ENCODE measurements at regions not wholly inside any gene's neighbourhood (a gene's known extent, or its start where the extent isn't known, plus 50 kb on each side); places are given as distances from the start of the nearest gene placed in this dataset.

- TF ChIP-seq EP300 (IDR thresholded peaks at IDR 0.05): no peak
- no peak for TF ChIP-seq POLR2AphosphoS5 (IDR thresholded peaks at IDR 0.05)
- no peak for TF ChIP-seq POLR2A (IDR thresholded peaks at IDR 0.05)
- TF ChIP-seq CTCF (IDR thresholded peaks at IDR 0.05): no peak
- H3K4me1 ChIP-seq: no peaks in the 10 kb centered on the region
- H3K4me3 ChIP-seq: no peak overlapping the region
- no peaks in the 10 kb centered on the region for H3K36me3 ChIP-seq
- no peak for DNase-seq (ENCODE audit: low spot score in 2 of 2)
- no peaks in the 10 kb centered on the region for H3K27me3 ChIP-seq
- no peak overlapping the region for H3K27ac ChIP-seq
- H3K9me3 ChIP-seq: no peaks in the 10 kb centered on the region
- WGBS: 66% methylated on average over 7 of the region's 7 CpGs
Measured at GRCh38 chr1:14292520-14292919, 306.0 kb upstream of the KAZN start.

GRCh38 chr1:14294006-14294405 lies 304.5 kb upstream of the KAZN start:
- no peaks in the 10 kb centered on the region for H3K36me3 ChIP-seq
- no peak for DNase-seq (ENCODE audit: low spot score in 2 of 2)
- H3K27me3 ChIP-seq: no peaks in the 10 kb centered on the region
- WGBS: 79% methylated on average over 5 of the region's 5 CpGs
- H3K9me3 ChIP-seq: no peaks in the 10 kb centered on the region
- no peaks in the 10 kb centered on the region for H3K4me1 ChIP-seq
- TF ChIP-seq CTCF (IDR thresholded peaks at IDR 0.05): no peak
- TF ChIP-seq POLR2A (IDR thresholded peaks at IDR 0.05): no peak
- no peak for TF ChIP-seq EP300 (IDR thresholded peaks at IDR 0.05)
- no peak for TF ChIP-seq POLR2AphosphoS5 (IDR thresholded peaks at IDR 0.05)
- H3K4me3 ChIP-seq: no peak overlapping the region
- no peak overlapping the region for H3K27ac ChIP-seq

- no peak for TF ChIP-seq POLR2AphosphoS5 (IDR thresholded peaks at IDR 0.05)
- TF ChIP-seq CTCF (IDR thresholded peaks at IDR 0.05): no peak
- TF ChIP-seq POLR2A (IDR thresholded peaks at IDR 0.05): no peak
- no peak for TF ChIP-seq EP300 (IDR thresholded peaks at IDR 0.05)
- Histone ChIP-seq H3K27me3 (no peaks in the 10 kb centered on the region), H3K9me3 (no peaks in the 10 kb centered on the region), H3K36me3 (no peaks in the 10 kb centered on the region), H3K27ac (no peak overlapping the region), H3K4me3 (no peak overlapping the region), H3K4me1 (peaks cover 6% of the 10 kb centered on the region)
- WGBS: 82% methylated on average over 3 of the region's 3 CpGs
- no peak for DNase-seq (ENCODE audit: low spot score in 2 of 2)
Measured at GRCh38 chr1:14294860-14295536, 303.5 kb upstream of the KAZN start.

- H3K4me1 ChIP-seq: peaks cover 23% of the 10 kb centered on the region
- no peak overlapping the region for H3K4me3 ChIP-seq
- 76% methylated on average over 3 of the region's 3 CpGs for WGBS
- TF ChIP-seq EP300 (IDR thresholded peaks at IDR 0.05): no peak
- TF ChIP-seq POLR2A (IDR thresholded peaks at IDR 0.05): no peak
- TF ChIP-seq CTCF (IDR thresholded peaks at IDR 0.05): no peak
- TF ChIP-seq POLR2AphosphoS5 (IDR thresholded peaks at IDR 0.05): no peak
- no peaks in the 10 kb centered on the region for H3K36me3 ChIP-seq
- no peaks in the 10 kb centered on the region for H3K27me3 ChIP-seq
- DNase-seq (ENCODE audit: low spot score in 2 of 2): no peak
- H3K27ac ChIP-seq: no peak overlapping the region
- H3K9me3 ChIP-seq: no peaks in the 10 kb centered on the region
Measured at GRCh38 chr1:14296795-14297194, 301.7 kb upstream of the KAZN start.

- no peak overlapping the region for H3K27ac ChIP-seq
- peaks cover 29% of the 10 kb centered on the region for H3K4me1 ChIP-seq
- H3K27me3 ChIP-seq: no peaks in the 10 kb centered on the region
- H3K9me3 ChIP-seq: no peaks in the 10 kb centered on the region
- no peak overlapping the region for H3K4me3 ChIP-seq
- no peaks in the 10 kb centered on the region for H3K36me3 ChIP-seq
- DNase-seq (ENCODE audit: low spot score in 2 of 2): no peak
- TF ChIP-seq POLR2A (IDR thresholded peaks at IDR 0.05): no peak
- TF ChIP-seq CTCF (IDR thresholded peaks at IDR 0.05): no peak
- 80% methylated on average over 3 of the region's 3 CpGs for WGBS
Measured at GRCh38 chr1:14297356-14297755, 301.1 kb upstream of the KAZN start.
